Fibroblast of skin of left biceps (primary cell): ENCODE measurements at regions not wholly inside any gene's neighbourhood (a gene's known extent, or its start where the extent isn't known, plus 50 kb on each side); places are given as distances from the start of the nearest gene placed in this dataset.

Source experiments
- DNase-seq, 2 experiments: peaks; one replicate each; pipeline ENCODE4 v3.0.0-alpha.2; 2013; ENCODE audit warnings: low read depth in 2 of 2

GRCh38 chr16:65641049-65641761 lies 519.3 kb upstream of the CDH11 start:
- no peak for DNase-seq

- DNase-seq: no peak
Measured at GRCh38 chr16:65634833-65635232, 513.0 kb upstream of the CDH11 start.

GRCh38 chr16:65634291-65634690 lies 512.4 kb upstream of the CDH11 start:
- no peak for DNase-seq

- peak; percentile 51 to 64 for DNase-seq
Measured at GRCh38 chr16:65624666-65625065, 502.8 kb upstream of the CDH11 start.

GRCh38 chr16:65624229-65624628 lies 502.4 kb upstream of the CDH11 start:
- no peak for DNase-seq

GRCh38 chr16:65622871-65623270 lies 501.0 kb upstream of the CDH11 start:
- DNase-seq: no peak

GRCh38 chr16:65622151-65622550 lies 500.3 kb upstream of the CDH11 start:
- no peak for DNase-seq

GRCh38 chr16:65621640-65622039 lies 499.8 kb upstream of the CDH11 start:
- DNase-seq: no peak

- DNase-seq: no peak
Measured at GRCh38 chr16:65619606-65620005, 497.7 kb upstream of the CDH11 start.

GRCh38 chr16:65618931-65619330 lies 497.1 kb upstream of the CDH11 start:
- DNase-seq: no peak

GRCh38 chr16:65618333-65618732 lies 496.5 kb upstream of the CDH11 start:
- DNase-seq: no peak

- no peak for DNase-seq
Measured at GRCh38 chr16:65617421-65617820, 495.6 kb upstream of the CDH11 start.

GRCh38 chr16:65608455-65608854 lies 486.6 kb upstream of the CDH11 start:
- no peak for DNase-seq

GRCh38 chr16:65604771-65605170 lies 482.9 kb upstream of the CDH11 start:
- no peak for DNase-seq

GRCh38 chr16:65601781-65602180 lies 479.9 kb upstream of the CDH11 start:
- peak; percentile 49 to 57 for DNase-seq

GRCh38 chr16:65600629-65601028 lies 478.8 kb upstream of the CDH11 start:
- DNase-seq: no peak

- no peak for DNase-seq
Measured at GRCh38 chr16:65600046-65600445, 478.2 kb upstream of the CDH11 start.

- DNase-seq: no peak
Measured at GRCh38 chr16:65598621-65599020, 476.8 kb upstream of the CDH11 start.

GRCh38 chr16:65583498-65583897 lies 461.6 kb upstream of the CDH11 start:
- no peak for DNase-seq

GRCh38 chr16:65579050-65579449 lies 457.2 kb upstream of the CDH11 start:
- DNase-seq: no peak

GRCh38 chr16:65576631-65577030 lies 454.8 kb upstream of the CDH11 start:
- no peak for DNase-seq

GRCh38 chr16:65576139-65576538 lies 454.3 kb upstream of the CDH11 start:
- no peak for DNase-seq

GRCh38 chr16:65574326-65574966 lies 452.6 kb upstream of the CDH11 start:
- no peak for DNase-seq

- DNase-seq: peak; percentile 66 to 69
Measured at GRCh38 chr16:65572156-65572555, 450.3 kb upstream of the CDH11 start.
